HG02943 (cell line): ENCODE measurements at regions not wholly inside any gene's neighbourhood (a gene's known extent, or its start where the extent isn't known, plus 50 kb on each side); places are given as distances from the start of the nearest gene placed in this dataset.
"Not testable (repeated sequence)": the region's sequence is repeated elsewhere in the genome, so short reads cannot be mapped to it uniquely, and the experiment has no call there.

Source experiments
- ATAC-seq: cut with Tn5 transposase; IDR thresholded peaks from one replicate; pipeline ENCODE4 v1.9.1; 2021; ENCODE audit warnings: mild to moderate bottlenecking, low read depth, moderate library complexity; ENCODE audit not compliant: unreplicated experiment

GRCh38 chr5:93682471-93683404 is 58.7 kb downstream of the POU5F2 start:
- not testable (repeated sequence) for ATAC-seq

- ATAC-seq, result no peak
Observed at GRCh38 chr5:93681432-93681831, 60.0 kb downstream of the POU5F2 start.

GRCh38 chr5:93677359-93677891 is 64.0 kb downstream of the POU5F2 start:
- no peak for ATAC-seq

- no peak for ATAC-seq
Observed at GRCh38 chr5:93676704-93677103, 64.7 kb downstream of the POU5F2 start.

GRCh38 chr5:93675460-93676450 is 65.6 kb downstream of the POU5F2 start:
- peak; percentile 43 for ATAC-seq

GRCh38 chr5:93674866-93675459 is 66.4 kb downstream of the POU5F2 start:
- ATAC-seq, result peak; percentile 62

- no peak for ATAC-seq
Observed at GRCh38 chr5:93674138-93674537, 67.3 kb downstream of the POU5F2 start.

- ATAC-seq, result no peak
Observed at GRCh38 chr5:93673316-93673954, 68.0 kb downstream of the POU5F2 start.

GRCh38 chr5:93665648-93666047 is 75.8 kb downstream of the POU5F2 start:
- no peak for ATAC-seq

GRCh38 chr5:93660677-93661076 is 77.7 kb downstream of the NR2F1 start:
- ATAC-seq, result no peak

- ATAC-seq, result no peak
Observed at GRCh38 chr5:93658044-93658443, 75.0 kb downstream of the NR2F1 start.

- no peak for ATAC-seq
Observed at GRCh38 chr5:93654676-93655075, 71.7 kb downstream of the NR2F1 start.

- ATAC-seq, result no peak
Observed at GRCh38 chr5:93653716-93654115, 70.7 kb downstream of the NR2F1 start.

GRCh38 chr5:93649234-93649900 is 66.3 kb downstream of the NR2F1 start:
- no peak for ATAC-seq

- no peak for ATAC-seq
Observed at GRCh38 chr5:93644760-93645159, 61.7 kb downstream of the NR2F1 start.
